Mucosa of descending colon (tissue), 3 donors: ENCODE measurements at regions not wholly inside any gene's neighbourhood (a gene's known extent, or its start where the extent isn't known, plus 50 kb on each side); places are given as distances from the start of the nearest gene placed in this dataset.

ENCODE experiments used
- ATAC-seq: fragments of 200-7000 bp; cut with Tn5 transposase; one replicate; pipeline ENCODE4 v1.9.1; 2020; ENCODE audit warnings: mild to moderate bottlenecking, moderate library complexity
- DNase-seq, 3 donors: peaks; one replicate each; pipeline ENCODE4 v3.0.0-alpha.2; 2020
- H3K36me3 ChIP-seq: fragments of 200-600 bp; one replicate; pipeline ENCODE4 v1.8.0; 2021; ENCODE audit warnings: low read depth, mild to moderate bottlenecking
- H3K4me1 ChIP-seq: fragments of 200-600 bp; one replicate; pipeline ENCODE4 v1.8.0; 2021; ENCODE audit warnings: low read depth, mild to moderate bottlenecking
- H3K4me3 ChIP-seq: fragments of 200-600 bp; one replicate; pipeline ENCODE4 v1.8.0; 2021; ENCODE audit warnings: mild to moderate bottlenecking
- H3K9me3 ChIP-seq: fragments of 200-600 bp; one replicate; pipeline ENCODE4 v1.8.0; 2021; ENCODE audit warnings: mild to moderate bottlenecking
- intact Hi-C, 2 donors: fragments of 100-400 bp; cut with DNase I in 1 of 2; cut with micrococcal nuclease in 1 of 2; formaldehyde crosslinking; loops; one replicate each; pipeline versions ENCODE4 v1.11.0 to v1.11.1; 2022; cut with DNase I, micrococcal nuclease
- TF ChIP-seq, protein P1 (sequence below): fragments of 200-600 bp; IDR thresholded peaks from one replicate; pipeline ENCODE4 v1.8.0; 2022; ENCODE audit warnings: antibody characterized with exemption, mild to moderate bottlenecking
- donor health status: DM: no; HTN: no; CAD: no; lungs with moderate emphysema.
- donor health status: DM: no; HTN: no; CAD: no.
- donor health status: DM: no; HTN: yes; CAD: no.

DNA sequence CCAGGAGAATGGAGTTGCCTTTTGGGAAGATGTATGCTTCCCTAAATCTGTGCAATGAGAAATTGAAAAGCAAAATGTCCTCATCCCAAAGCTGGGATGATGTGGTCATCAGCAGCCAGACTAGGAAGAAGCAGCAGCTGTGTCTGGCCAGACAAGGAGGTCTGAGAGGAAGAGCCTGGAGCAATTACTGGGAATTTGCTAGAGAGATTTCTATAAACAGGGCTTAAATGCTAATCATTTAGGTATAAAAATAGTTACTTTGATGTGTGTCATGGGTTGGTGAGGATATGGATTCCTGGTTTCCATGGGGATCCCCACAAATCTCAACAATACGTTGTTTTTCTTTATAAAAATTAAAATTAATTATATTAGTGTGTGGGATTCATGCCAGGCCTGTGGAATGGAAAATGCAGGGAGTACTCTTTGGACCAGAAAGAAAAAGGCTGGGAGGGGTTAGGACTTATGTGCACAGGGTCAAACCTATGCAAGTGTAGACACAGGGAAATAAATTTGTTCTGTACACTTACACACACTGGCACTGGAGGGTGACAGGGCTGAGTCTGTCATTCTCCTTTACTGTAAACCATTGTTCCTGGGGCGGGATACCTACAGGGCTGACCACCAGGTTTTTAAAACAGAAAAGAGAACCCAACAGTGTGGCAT, 58.7 kb upstream of the TRPC7 start:
- ATAC-seq (no peak), DNase-seq (no peak)
- Histone ChIP-seq H3K4me3 (no peak overlapping the region), H3K36me3 (no peaks in the 10 kb centered on the region), H3K4me1 (no peaks in the 10 kb centered on the region), H3K9me3 (no peaks in the 10 kb centered on the region)
- TF ChIP-seq, protein P1, sequence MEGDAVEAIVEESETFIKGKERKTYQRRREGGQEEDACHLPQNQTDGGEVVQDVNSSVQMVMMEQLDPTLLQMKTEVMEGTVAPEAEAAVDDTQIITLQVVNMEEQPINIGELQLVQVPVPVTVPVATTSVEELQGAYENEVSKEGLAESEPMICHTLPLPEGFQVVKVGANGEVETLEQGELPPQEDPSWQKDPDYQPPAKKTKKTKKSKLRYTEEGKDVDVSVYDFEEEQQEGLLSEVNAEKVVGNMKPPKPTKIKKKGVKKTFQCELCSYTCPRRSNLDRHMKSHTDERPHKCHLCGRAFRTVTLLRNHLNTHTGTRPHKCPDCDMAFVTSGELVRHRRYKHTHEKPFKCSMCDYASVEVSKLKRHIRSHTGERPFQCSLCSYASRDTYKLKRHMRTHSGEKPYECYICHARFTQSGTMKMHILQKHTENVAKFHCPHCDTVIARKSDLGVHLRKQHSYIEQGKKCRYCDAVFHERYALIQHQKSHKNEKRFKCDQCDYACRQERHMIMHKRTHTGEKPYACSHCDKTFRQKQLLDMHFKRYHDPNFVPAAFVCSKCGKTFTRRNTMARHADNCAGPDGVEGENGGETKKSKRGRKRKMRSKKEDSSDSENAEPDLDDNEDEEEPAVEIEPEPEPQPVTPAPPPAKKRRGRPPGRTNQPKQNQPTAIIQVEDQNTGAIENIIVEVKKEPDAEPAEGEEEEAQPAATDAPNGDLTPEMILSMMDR = no peak
- intact Hi-C loops = loop anchor here in 1 of 2 donors (10.0 kb wide), 1 partner anchor 169 kb away; no protein-coding TSS in a partner anchor

DNA sequence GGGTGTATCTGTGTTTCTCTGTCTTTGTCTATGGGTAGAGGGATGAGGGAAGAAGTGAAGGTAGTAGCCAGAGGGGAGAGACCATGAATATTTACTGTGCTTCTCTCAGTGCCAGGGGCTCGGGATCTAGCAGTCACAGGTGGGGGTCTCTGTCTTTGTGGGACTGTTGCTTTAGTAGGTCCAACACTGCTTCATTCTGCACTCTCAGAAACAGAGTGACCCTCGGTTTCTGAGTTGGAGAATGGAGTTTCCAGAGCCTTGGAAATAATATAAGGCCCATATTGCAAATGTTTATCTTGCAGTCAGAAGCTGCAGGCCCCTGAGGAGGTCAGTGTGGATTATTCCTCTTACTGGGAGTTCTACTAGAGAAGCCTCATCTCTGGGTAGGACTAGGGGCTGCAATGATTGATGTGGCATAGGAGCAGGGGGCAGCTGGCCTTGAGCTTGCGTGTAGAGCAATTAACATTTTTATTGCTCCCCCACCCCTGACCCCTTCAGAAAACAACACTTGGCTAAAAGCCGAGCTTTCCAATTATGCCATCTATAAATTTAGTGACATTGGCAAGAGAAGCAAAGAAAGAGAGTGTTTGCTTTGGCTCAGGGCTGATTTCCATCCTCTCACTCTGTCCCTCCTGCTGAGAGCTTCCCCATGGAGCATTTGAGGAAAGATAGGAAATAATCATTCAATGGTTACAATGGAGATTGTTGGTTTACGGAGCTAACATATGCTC, 55.0 kb upstream of the TRPC7 start:
- Histone ChIP-seq H3K36me3 (no peaks in the 10 kb centered on the region), H3K9me3 (no peaks in the 10 kb centered on the region), H3K4me3 (no peak overlapping the region), H3K4me1 (no peaks in the 10 kb centered on the region)
- intact Hi-C loops = loop anchor here in 1 of 2 donors (10.0 kb wide), 1 partner anchor 166 kb away; no protein-coding TSS in a partner anchor
- ATAC-seq = no peak
- TF ChIP-seq, protein P1 = no peak
- DNase-seq = no peak

DNA sequence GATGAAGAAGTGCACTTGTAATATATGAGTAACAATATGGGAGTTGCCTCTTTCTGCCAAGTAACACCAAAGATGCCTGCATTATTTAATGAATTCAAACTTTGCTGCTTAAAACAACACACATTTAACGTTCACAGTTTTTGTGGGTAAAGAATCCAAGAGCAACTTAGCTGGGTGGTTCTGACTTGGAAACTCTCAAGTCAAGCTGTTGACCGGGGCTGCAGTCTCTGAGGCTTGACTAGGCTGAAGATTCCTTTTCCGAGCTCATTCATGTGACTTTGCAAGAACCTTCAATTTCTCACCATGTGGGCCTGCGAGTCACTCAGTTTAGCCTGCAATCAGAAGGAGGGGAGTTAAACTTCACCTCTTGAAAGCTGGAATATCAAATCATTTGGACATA, 53.0 kb upstream of the TRPC7 start:
- intact Hi-C loops = no loop called here
- H3K9me3 ChIP-seq = no peaks in the 10 kb centered on the region
- H3K4me3 ChIP-seq = no peak overlapping the region
- no peak for DNase-seq
- no peaks in the 10 kb centered on the region for H3K36me3 ChIP-seq
- no peak for ATAC-seq
- TF ChIP-seq, protein P1 = no peak
- H3K4me1 ChIP-seq = no peaks in the 10 kb centered on the region
